Neuron (in vitro differentiated cells): ENCODE measurements at regions not wholly inside any gene's neighbourhood (a gene's known extent, or its start where the extent isn't known, plus 50 kb on each side); places are given as distances from the start of the nearest gene placed in this dataset.

Experiments used
- H2AFZ ChIP-seq: one replicate; pipeline ENCODE4 v1.6.1; 2013; ENCODE audit warnings: low read depth, mild to moderate bottlenecking, inconsistent platforms, low read length, moderate library complexity
- H3K27me3 ChIP-seq: one replicate; pipeline ENCODE4 v1.6.1; 2013; ENCODE audit warnings: low read length; ENCODE audit not compliant: insufficient read depth
- H3K36me3 ChIP-seq: one replicate; pipeline ENCODE4 v1.6.1; 2013; ENCODE audit warnings: low read length; ENCODE audit not compliant: insufficient read depth
- H3K4me1 ChIP-seq: one replicate; pipeline ENCODE4 v1.6.1; 2013; ENCODE audit warnings: low read length; ENCODE audit not compliant: insufficient read depth
- H3K4me3 ChIP-seq: 2 replicates; pipeline ENCODE4 v1.5.1; 2013; ENCODE audit warnings: mild to moderate bottlenecking, low read length, moderate library complexity
- H3K9me3 ChIP-seq: one replicate; pipeline ENCODE4 v1.6.1; 2013; ENCODE audit warnings: low read length

- H3K27me3 ChIP-seq, result no peaks in the 10 kb centered on the region
- H2AFZ ChIP-seq, result no peak overlapping the region
- no peaks in the 10 kb centered on the region for H3K36me3 ChIP-seq
- H3K9me3 ChIP-seq, result peaks cover 2% of the 10 kb centered on the region
- no peaks in the 10 kb centered on the region for H3K4me1 ChIP-seq
- no peak overlapping the region for H3K4me3 ChIP-seq
Observed at GRCh38 chr16:86985648-86986015, 331.6 kb downstream of the C16orf95 start.

- Histone ChIP-seq H3K9me3 (peaks cover 2% of the 10 kb centered on the region), H3K36me3 (no peaks in the 10 kb centered on the region), H3K4me1 (no peaks in the 10 kb centered on the region), H3K27me3 (no peaks in the 10 kb centered on the region), H2AFZ (no peak overlapping the region), H3K4me3 (no peak overlapping the region)
Observed at GRCh38 chr16:86986136-86986535, 331.1 kb downstream of the C16orf95 start.

GRCh38 chr16:86986809-86987487, 330.2 kb downstream of the C16orf95 start:
- peaks cover 2% of the 10 kb centered on the region for H3K9me3 ChIP-seq
- H3K36me3 ChIP-seq, result no peaks in the 10 kb centered on the region
- no peak overlapping the region for H3K4me3 ChIP-seq
- H3K27me3 ChIP-seq, result no peaks in the 10 kb centered on the region
- H3K4me1 ChIP-seq, result no peaks in the 10 kb centered on the region
- H2AFZ ChIP-seq, result no peak overlapping the region

GRCh38 chr16:86987746-86988670, 329.2 kb downstream of the C16orf95 start:
- Histone ChIP-seq H3K27me3 (no peaks in the 10 kb centered on the region), H3K36me3 (no peaks in the 10 kb centered on the region), H3K9me3 (peaks cover 2% of the 10 kb centered on the region), H3K4me3 (no peak overlapping the region), H3K4me1 (no peaks in the 10 kb centered on the region), H2AFZ (no peak overlapping the region)

GRCh38 chr16:86988920-86989696, 328.1 kb downstream of the C16orf95 start:
- Histone ChIP-seq H3K36me3 (no peaks in the 10 kb centered on the region), H3K4me3 (no peak overlapping the region), H3K4me1 (no peaks in the 10 kb centered on the region), H2AFZ (no peak overlapping the region), H3K9me3 (peaks cover 2% of the 10 kb centered on the region), H3K27me3 (no peaks in the 10 kb centered on the region)

GRCh38 chr16:86990451-86990850, 326.7 kb downstream of the C16orf95 start:
- no peaks in the 10 kb centered on the region for H3K36me3 ChIP-seq
- H3K27me3 ChIP-seq, result no peaks in the 10 kb centered on the region
- peaks cover 2% of the 10 kb centered on the region for H3K9me3 ChIP-seq
- H3K4me3 ChIP-seq, result no peak overlapping the region
- no peak overlapping the region for H2AFZ ChIP-seq
- H3K4me1 ChIP-seq, result no peaks in the 10 kb centered on the region

GRCh38 chr16:86991679-86992078, 325.5 kb downstream of the C16orf95 start:
- Histone ChIP-seq H3K9me3 (peaks cover 2% of the 10 kb centered on the region), H3K4me3 (no peak overlapping the region)

GRCh38 chr16:86992587-86992986, 324.6 kb downstream of the C16orf95 start:
- Histone ChIP-seq H3K4me3 (no peak overlapping the region), H3K27me3 (no peaks in the 10 kb centered on the region), H3K36me3 (no peaks in the 10 kb centered on the region), H3K9me3 (no peaks in the 10 kb centered on the region), H2AFZ (no peak overlapping the region), H3K4me1 (no peaks in the 10 kb centered on the region)

More at GRCh38 chr16:86991679-86992078, 325.5 kb downstream of the C16orf95 start:
- Histone ChIP-seq H3K36me3 (no peaks in the 10 kb centered on the region), H3K27me3 (no peaks in the 10 kb centered on the region), H2AFZ (no peak overlapping the region), H3K4me1 (no peaks in the 10 kb centered on the region)

GRCh38 chr16:86993426-86994110, 323.6 kb downstream of the C16orf95 start:
- H3K27me3 ChIP-seq, result no peaks in the 10 kb centered on the region
- no peak overlapping the region for H3K4me3 ChIP-seq
- no peaks in the 10 kb centered on the region for H3K4me1 ChIP-seq
- H3K36me3 ChIP-seq, result no peaks in the 10 kb centered on the region
- H3K9me3 ChIP-seq, result no peaks in the 10 kb centered on the region
- no peak overlapping the region for H2AFZ ChIP-seq

GRCh38 chr16:86994215-86994614, 323.0 kb downstream of the C16orf95 start:
- no peak overlapping the region for H3K4me3 ChIP-seq
- no peaks in the 10 kb centered on the region for H3K36me3 ChIP-seq
- H3K27me3 ChIP-seq, result no peaks in the 10 kb centered on the region

GRCh38 chr16:86994651-86995171, 322.5 kb downstream of the C16orf95 start:
- no peaks in the 10 kb centered on the region for H3K9me3 ChIP-seq
- no peaks in the 10 kb centered on the region for H3K4me1 ChIP-seq
- H3K27me3 ChIP-seq, result no peaks in the 10 kb centered on the region
- H2AFZ ChIP-seq, result no peak overlapping the region
- H3K36me3 ChIP-seq, result no peaks in the 10 kb centered on the region
- H3K4me3 ChIP-seq, result no peak overlapping the region

More at GRCh38 chr16:86994215-86994614, 323.0 kb downstream of the C16orf95 start:
- H2AFZ ChIP-seq, result no peak overlapping the region
- H3K4me1 ChIP-seq, result no peaks in the 10 kb centered on the region
- no peaks in the 10 kb centered on the region for H3K9me3 ChIP-seq

GRCh38 chr16:86995456-86995855, 321.7 kb downstream of the C16orf95 start:
- no peaks in the 10 kb centered on the region for H3K4me1 ChIP-seq
- no peak overlapping the region for H3K4me3 ChIP-seq
- H3K27me3 ChIP-seq, result no peaks in the 10 kb centered on the region
- H3K9me3 ChIP-seq, result no peaks in the 10 kb centered on the region
- no peak overlapping the region for H2AFZ ChIP-seq
- no peaks in the 10 kb centered on the region for H3K36me3 ChIP-seq
